HG02840 (cell line): ENCODE measurements at regions not wholly inside any gene's neighbourhood (a gene's known extent, or its start where the extent isn't known, plus 50 kb on each side); places are given as distances from the start of the nearest gene placed in this dataset.
"Not testable (repeated sequence)": the region's sequence is repeated elsewhere in the genome, so short reads cannot be mapped to it uniquely, and the experiment has no call there.

Experiments used
- ATAC-seq: cut with Tn5 transposase; IDR thresholded peaks from one replicate; pipeline ENCODE4 v1.9.1; 2021; ENCODE audit warnings: mild to moderate bottlenecking, moderate library complexity, moderate number of reproducible peaks; ENCODE audit not compliant: unreplicated experiment, low FRiP score

DNA sequence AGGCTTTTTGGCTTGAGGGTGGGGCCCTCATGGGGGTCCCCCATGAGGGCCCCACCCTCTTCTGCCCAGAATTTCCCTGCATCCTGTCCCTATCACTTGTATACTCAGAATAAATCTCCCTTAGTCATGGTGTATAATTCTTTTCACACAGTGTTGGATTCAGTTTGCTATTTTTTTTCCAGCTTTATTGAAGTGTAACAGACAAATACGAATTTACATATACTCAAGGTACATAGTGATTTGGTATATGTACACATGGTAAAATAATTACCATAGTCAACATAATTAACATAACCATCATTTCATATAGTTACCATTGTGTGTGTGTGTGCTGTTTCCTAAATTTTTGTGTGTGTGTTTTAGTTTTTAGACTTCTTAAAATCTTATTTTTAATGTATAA is 289.4 kb downstream of the CNTNAP3B start:
- not testable (repeated sequence) for ATAC-seq

DNA sequence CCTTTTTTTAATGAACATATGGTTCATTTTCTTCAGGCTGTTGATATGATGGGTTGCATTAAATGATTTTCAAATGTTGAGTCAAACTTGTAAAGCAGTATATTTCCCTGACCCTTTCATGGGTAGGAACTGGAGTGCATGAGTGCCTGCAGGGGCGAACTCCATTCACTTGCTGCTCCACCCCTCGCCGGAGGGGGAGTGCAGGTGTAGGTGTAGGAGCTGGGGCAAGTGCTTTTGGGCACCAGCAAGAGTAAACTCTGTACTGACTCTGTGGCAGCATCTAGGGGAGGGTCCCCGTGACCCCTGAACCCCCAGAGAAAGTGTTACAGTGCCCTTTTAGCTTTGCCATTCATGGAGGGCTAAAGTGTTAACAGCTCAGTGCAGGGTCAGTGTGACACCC is 290.3 kb downstream of the CNTNAP3B start:
- ATAC-seq: not testable (repeated sequence)

DNA sequence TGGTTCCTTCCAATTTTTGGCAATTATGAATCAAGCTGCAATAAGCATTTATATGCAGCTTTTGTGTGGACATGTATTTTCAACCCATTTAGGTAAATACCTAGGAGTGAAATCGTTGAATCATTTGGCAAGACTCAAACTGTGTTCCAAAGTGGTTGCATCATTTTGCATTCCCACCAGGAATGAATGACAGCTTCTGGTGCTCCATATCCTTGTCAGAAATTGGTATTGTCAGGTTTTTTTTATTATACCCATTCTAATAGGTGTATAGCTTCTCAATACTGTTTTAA is 290.7 kb downstream of the CNTNAP3B start:
- ATAC-seq: not testable (repeated sequence)

DNA sequence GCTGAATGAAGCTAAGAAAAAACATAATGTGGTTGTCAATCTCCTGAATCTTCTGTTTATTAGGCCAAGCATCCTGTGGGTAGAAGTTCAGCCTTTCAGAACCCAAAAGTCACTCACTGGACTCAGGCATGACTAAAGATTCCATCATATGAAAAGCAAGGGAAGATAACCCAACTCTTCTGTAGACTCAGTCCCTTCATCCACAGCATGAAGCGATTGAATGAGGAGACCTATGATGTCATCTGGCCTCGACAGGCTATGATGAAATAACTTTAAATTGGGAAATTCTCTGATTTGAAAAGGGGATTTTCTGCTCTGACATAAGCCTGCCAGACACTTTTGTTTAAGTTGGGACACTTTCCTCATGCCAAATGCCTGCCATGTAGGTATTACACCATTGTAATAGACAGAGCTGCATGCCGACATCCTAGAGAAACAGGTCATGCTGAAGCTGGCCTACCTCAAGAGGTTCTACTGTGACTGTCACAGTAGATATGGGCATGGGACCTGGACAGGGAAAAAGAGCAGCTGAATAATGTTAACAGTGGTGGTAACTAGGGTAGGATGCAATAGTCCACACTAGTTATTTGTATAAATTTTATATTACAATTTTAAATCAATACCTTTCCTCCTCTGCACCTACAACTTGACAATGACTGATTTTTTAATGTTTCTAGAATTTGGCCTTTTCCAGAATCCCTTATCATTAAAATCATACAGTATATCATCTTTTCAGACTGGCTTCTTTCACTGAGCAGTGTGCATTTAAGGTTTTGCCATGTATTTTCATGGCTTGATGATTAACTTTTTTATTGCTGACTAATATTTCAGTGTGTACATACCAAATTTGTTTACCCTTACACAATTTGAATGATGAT is 291.3 kb downstream of the CNTNAP3B start:
- ATAC-seq: not testable (repeated sequence)

DNA sequence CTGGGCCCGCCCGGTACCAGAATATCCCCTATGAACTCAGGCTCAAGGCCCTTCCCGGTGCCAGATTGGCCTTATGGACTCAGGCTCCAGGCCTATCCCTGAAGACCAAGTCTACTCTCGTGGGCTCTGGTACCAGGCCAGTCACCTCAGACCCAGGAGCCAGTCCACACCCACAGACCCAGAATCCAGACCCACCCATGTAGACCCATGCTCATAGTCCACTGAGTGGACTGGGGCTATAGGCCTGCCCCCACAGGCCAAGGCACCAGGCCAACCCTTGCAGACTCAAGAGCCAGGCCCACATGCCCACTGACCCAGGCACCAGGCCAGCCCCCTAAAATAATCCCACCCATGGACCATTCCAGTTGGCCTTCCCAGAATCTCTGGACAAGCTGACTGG is 296.1 kb downstream of the CNTNAP3B start:
- not testable (repeated sequence) for ATAC-seq

DNA sequence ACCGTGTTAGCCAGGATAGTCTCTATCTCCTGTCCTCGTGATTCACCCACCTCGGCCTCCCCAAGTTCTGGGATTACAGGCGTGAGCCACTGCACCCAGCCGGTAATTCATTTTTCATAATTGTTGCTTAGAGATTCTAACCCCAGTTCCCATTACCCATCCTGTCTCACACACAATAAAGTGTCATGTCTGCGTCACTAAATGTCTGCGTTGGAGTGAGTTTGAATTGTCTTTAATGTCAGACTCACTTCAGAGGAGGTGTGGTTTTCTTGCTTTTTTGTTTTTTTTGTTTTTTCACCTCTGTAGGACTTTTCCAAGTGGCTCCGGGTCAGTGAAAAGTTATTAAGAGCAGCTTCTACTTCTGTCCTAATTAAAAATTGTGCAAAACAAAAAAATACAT is 304.5 kb downstream of the CNTNAP3B start:
- ATAC-seq: not testable (repeated sequence)

DNA sequence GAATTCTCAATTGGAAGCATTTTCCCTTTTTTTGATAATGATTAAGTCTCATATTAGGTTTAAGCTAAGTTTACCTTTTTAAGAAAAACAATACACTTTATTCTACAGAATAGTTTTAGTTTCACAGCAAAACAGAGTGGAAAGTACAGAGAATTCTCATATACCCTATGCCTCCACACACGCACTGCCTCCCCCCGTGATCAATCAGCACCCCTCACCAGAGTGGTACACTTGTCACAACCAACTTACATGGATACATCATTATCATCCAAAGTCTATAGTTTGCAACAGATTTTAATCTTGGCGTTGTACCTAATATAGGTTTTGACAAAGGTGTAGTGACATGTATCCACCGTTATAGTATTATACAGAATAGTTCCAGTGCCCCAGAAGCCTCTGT is 326.5 kb downstream of the CNTNAP3B start:
- not testable (repeated sequence) for ATAC-seq

DNA sequence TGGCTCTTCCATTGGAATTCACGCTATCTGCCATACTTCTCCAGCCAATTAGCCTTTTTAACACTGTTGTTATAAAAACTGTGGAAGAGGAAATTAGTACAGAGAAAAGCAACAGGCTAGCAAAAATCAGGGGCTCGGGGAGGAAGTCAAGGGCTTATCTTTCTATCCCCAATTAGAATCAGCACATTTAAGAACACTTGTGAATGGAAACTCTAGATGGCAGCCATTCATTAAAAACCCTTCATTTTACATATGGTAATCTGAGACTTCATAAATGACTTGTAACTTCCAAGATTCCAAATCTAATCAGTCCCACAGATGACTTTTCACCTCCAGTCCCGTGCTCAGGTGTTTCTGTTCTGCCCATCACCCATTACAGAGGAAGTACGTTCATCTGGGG is 330.5 kb downstream of the CNTNAP3B start:
- ATAC-seq: not testable (repeated sequence)

DNA sequence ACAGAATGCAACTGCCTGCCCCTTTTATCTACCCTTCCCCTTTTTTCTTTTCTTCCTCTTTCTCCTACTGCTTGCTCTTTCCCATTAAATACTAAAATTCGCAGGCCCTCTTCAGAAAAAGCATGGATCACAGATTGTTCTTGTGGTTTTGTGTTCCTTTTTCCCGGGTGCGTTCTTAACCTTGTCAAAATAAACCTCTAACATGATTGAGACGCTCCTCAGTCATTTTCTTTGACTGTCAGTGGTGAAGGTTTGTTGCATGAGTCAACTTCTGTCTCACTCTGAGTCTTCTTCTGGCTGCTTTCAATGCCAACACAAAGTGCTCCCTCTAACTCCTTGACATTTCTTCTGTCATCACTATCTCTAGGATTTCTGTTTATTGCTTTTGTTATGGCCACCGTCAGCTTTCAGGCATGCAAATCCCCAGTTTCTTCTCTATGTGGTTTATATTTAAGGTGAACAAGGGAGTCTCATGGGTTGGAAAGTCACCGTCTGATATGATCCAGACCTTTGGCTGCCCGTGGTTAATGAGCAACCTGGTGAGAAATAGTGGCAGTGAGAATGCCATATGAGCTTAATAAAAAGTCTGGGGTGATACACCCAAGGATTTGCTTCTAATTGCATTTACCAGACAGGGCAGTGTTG is 338.4 kb downstream of the CNTNAP3B start:
- not testable (repeated sequence) for ATAC-seq

DNA sequence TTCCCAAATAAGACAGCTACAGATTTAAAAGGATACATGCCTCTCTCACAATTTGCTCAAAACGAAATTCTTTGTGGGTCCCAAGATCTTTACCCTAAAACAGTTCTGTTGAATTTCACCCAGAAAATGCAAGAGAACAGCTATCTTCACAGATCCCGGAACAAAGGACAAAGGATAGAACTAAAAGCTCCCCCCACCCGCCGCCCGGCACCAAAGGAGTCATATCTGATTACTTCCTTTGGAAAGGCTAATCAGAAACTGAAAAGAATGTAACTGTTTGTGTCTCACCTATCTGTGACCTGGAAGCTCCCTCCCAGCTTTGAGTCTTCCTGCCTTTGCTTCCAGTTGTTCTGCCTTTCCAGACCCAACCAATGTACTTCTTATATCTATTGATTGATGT is 339.2 kb downstream of the CNTNAP3B start:
- ATAC-seq: not testable (repeated sequence)

DNA sequence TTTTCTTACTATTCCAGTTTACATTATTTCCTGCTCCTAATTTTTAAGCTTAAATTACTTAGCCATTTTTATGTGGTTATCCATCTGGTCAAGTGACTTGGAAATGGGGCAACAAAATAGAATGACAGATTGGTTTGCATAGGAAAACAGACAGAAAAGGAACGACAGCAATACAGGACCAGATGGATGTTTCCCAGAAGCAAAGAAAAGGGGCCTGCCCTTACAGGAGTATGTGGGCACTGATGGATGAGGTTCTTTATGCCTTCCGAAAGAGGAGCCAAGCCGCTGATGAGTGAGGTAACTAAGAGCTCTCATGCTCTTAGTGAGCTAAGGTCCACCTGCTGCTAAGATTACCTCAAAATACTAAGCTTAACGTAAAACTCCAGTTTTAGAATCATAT is 339.8 kb downstream of the CNTNAP3B start:
- ATAC-seq: not testable (repeated sequence)

DNA sequence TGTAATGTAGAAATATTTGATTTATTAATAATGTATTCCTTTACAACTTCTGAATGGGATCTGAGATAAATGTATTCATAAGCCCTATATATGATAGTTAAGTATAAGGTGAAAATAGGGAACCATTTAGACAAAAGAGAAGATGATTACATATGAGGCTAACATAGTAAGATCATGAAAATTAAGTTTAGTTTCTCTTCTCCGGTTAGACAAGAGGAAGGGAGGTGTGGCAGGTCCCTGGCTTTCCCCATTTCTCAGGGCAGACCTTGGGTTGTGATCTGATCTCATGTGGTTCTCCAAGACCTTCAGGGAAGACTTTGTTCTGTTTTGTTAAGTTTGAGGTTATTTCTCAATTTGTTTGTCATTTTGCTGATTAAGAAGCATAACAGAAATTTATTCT is 341.3 kb downstream of the CNTNAP3B start:
- not testable (repeated sequence) for ATAC-seq

DNA sequence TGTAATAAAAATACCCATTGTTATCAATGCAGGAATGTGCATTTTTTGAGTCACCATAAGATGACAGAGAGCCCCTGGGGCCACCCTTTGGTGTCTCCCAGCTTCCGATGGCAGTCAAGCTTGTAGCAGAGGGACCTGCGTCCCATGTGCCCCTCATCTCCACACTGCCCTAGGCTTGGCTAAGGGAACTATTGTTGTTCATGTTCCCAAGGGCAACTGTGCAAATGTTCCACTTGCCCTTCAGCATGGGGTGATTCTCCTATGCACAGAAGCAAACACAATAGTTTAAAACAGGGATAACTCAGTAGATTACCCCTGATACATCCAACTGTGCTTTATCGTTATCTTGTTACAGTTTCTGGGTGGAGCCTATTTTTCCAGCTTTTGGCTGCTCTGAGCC is 342.0 kb downstream of the CNTNAP3B start:
- ATAC-seq: not testable (repeated sequence)

DNA sequence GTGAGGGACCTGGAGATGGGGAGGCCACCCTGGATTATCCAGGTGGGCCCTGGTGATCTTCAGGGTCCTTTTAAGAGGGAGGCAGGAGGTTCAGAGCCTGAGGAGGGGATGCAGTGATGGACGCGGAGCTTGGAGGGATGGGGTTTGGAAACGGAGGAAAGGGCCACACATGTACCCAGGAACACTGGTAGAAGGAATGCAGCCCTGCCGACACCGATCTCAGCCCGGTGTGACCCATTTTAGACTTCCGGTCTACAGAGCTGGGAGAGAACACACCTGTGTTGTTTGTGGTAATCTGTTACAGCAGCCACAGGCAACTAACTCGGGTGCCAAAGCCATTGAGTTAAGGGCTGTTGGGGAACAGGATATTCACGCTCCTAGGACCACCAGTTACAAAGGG is 345.2 kb downstream of the CNTNAP3B start:
- not testable (repeated sequence) for ATAC-seq

DNA sequence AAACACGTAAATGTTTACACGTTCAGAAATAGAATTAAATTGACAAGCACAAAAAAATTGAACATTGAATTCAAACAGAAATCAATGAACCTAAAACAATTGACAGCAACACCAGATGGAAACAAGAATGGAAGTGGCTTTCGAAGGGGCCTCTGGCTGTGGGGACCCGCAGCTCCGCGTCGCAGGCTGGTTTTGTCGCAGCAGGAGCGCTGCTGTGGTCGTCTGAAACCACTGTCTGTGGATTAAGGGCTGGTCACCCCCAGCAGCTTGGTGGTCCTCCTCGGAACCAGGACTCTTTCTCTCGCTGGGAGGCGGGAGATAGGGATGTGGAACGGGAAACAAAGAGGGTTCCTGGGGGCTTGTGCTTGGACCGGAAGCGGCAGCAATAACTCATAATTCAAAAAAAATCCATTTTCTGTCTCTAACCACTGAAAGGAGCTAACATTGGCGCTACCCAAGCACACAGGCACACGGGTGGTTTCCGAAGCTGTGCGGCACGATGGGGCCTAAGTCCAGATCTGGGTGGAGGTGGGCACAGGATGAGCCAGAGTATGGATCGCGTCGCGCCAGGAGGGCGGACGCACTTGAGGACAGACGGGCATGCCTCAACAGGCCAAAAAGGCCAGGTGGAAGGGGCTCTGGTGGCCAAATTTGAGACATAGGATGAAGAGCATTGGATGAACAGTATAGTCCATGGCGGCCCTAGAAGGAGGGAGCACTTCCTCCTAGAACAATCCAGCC is 346.0 kb downstream of the CNTNAP3B start:
- ATAC-seq: not testable (repeated sequence)

DNA sequence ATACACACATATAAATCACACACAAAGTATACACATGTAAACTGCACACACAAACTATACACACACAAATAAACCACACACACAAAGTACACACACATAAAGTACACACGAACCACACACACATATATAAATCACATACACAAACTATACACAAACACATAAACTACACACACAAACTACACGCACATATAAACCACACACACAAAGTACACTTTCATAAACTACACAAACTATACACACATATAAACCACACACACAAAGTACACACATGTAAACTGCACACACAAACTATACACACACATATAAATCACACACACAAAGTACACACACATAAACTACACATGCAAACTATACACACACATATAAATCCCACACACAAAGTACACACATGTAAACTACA is 347.3 kb downstream of the CNTNAP3B start:
- ATAC-seq: not testable (repeated sequence)

DNA sequence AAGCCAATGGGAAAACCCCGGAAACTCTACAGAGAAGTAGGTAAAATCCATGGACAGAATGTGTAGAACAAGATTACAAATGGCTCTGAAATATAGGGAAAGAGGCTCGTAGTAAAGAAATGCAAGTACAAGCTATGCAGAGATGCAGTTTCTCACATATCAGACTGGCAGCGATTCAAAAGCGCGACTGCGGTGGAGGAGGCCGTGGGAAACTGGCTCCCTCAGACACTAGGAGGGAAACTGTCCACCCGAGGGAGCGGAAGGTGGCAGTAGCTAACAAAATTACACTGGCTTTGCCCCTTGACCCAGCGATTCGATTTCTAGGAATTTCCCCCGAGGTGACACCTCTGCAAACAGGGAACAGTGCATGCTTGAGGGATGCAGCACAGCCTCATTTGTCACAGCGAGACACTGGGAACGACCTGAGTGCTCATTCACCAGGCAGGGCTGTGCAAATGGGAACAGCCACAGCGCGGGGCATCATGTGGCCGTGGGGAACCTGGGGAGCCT is 349.3 kb downstream of the CNTNAP3B start:
- not testable (repeated sequence) for ATAC-seq

DNA sequence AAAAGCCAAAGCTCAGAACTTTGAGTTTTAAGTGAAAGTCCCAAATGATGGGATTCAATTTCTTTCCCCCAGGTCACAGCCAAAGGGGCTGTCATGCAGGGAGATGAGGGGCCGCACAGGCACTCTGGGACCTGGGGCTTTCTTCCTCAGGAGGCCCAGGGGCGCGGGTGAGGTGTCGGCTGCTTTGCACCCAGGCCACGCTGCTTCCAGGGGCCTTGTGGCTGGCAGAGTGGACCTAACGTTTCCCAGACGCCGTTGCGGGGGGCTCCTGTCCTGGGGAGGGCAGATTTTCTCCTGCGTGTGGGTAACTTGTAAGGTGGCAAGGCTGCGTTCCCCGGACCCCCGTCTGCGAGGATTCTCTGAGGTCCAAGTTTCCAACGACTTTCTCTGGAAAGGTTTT is 350.0 kb downstream of the CNTNAP3B start:
- ATAC-seq: not testable (repeated sequence)

DNA sequence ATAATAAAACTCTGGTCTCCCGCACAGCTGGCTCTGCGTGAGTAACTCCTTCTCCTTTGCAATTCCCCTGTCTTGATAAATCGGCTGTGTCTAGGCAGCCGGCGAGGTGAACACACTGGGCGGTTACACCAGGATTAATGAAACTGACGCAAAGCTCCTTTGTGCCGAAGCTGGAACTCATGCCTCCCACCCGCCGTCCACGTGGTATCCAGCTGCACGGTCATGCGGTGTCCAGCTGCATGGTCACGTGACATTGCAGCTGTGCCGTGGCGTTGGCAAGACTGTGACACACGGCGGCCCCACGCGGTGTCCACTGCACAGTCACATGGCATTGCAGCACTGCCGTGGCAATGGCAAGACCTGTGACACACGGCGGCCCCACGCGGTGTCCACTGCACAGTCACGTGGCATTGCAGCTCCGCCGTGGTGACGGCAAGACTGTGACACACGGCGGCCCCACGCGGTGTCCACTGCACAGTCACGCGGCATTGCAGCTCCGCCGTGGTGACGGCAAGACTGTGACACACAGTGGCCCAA is 350.6 kb downstream of the CNTNAP3B start:
- not testable (repeated sequence) for ATAC-seq

DNA sequence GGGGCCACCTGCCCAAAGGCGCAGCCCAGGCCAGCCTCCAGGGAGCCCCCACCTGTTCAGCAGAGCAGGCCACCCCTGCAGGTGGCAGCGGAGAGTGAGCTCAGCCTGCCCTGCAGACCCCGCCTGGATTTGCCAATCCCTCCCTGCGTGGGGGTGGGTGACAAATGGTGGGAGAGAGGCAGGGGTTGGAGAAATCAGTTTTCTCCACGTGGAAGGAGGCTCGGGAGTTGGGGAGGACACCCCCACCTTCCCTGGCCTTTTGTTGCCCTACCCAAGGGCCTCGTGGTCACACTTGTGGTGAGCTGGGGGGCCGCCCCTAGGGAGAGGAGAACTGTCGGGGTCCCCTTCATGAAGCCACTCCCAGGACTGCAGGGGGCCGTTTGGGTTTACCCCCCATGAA is 351.7 kb downstream of the CNTNAP3B start:
- ATAC-seq: not testable (repeated sequence)

DNA sequence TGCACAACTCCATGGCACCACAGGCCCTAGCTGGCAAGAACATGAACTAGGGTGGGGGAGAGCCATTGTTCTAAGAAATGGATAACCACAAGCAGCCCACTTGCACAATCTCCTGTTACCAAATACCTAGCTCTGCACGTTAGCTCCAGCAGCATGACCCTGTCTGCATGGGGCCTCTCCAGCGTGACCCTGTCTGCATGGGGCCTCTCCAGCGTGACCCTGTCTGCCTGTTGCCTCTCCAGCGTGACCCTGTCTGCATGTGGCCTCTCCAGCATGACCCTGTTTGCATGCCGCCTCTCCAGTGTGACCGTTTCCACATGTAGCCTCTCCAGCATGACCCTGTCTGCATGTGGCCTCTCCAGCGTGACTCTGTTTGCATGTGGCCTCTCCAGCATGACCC is 356.7 kb downstream of the CNTNAP3B start:
- ATAC-seq: not testable (repeated sequence)
